ENCODE measurements at regions not wholly inside any gene's neighbourhood (a gene's known extent, or its start where the extent isn't known, plus 50 kb on each side); places are given as distances from the start of the nearest gene placed in this dataset.

DNA sequence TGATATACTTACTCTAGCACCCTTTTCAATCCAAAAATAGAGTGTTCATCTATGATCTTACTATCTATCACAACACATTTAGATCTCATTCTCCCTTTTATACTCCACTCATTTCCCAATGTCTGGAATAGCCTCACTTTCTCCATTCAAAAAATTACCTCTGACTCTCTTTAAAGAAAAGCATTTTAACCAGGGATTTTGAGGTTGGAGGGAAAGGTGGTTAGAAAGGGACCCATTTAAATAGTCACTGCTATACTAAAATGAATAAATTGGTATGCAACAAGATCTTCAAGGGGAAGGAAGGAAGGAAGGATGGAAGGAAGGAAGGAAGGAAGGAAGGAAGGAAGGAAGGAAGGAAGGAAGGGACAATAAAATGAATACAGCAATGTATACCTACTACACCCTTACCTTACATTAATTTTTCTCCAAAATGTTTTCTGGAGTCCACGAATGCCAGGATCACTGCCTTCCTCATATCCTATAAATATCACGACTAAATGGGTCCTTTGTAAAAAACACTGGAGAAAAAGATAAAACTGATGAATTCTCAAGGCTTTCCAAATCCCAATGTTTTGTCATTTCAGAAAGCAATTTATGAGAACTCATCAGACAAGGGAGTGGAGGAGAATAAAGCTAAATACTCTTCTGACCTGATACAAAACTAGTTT, 202.7 kb downstream of the ZEB2 start:
- CTCF ChIA-PET = no interaction called here
- peaks cover 29% of the 10 kb centered on the region for H3K9me3 Mint-ChIP-seq
- no peak overlapping the region for H3K27ac Mint-ChIP-seq
- no peak overlapping the region for H3K4me3 Mint-ChIP-seq
- no peak for DNase-seq
- POLR2A ChIA-PET = no interaction called here
- no peaks in the 10 kb centered on the region for H3K27me3 Mint-ChIP-seq
- H3K36me3 Mint-ChIP-seq (ENCODE audit: low read depth) = peaks cover 72% of the 10 kb centered on the region
- H3K4me1 Mint-ChIP-seq = peaks cover 22% of the 10 kb centered on the region

DNA sequence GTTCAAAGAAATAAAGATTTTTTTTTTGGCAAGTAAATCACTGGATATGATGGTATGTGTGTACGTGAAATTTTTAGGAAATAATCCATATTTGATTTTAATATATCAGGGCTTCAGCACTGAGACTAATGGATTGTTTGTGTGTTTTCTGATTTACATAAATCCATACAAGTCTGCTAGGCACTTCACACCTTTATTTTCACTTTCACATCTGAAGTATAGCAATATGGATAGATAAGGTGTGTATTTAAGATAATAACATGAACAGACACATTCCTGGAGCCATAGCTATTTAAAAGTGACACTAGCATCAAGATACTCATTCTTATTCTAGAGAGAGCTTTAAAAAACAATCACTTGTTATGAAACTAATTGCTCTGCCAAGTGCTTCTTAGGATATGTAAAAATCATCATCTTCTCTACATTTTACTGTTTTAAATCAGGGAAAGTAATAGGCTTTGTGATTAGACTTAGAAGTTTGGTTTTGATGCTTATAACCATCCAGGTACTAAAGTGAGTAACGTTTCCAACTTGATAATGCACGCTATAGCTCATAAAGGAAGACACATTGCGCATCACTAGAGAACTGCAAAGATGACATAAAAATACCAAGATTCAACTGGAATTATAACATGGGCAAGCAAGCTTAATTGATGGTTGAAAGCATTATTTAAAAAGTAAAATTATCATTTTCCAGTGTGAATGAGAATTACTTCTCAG, 208.9 kb downstream of the ZEB2 start:
- ChIA-PET POLR2A (interaction anchor here (1.3 to 2.2 kb wide), 3 partner anchors 9 to 21 kb away, joined by 5 to 8 read pairs (median 6); a partner anchor contains a TSS), CTCF (interaction anchor here (0.6 to 1.3 kb wide), 2 partner anchors 10 to 172 kb away, joined by 4 read pairs; no protein-coding TSS in a partner anchor)

DNA sequence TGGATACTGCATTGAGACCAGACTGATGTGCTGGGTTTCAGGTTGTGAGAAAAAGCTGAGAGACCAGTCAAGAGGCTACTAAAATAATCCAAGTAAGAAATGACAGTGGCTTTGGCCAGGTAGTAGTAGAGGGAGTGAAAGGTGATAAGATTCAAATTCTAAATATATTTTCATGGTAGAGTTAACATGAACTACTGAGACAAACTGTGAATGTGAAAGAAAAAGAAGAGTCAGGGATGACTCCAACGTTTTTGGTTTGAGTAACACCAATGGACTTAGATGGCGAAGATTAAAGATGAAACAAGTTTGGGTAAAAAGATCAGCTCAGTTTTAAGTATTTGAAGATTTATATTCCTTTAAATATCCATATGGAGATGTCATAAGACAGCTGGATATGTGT, 209.4 kb downstream of the ZEB2 start:
- H3K27ac Mint-ChIP-seq = no peak overlapping the region
- CTCF ChIA-PET = interaction anchor here (0.6 to 1.3 kb wide), 2 partner anchors 11 to 173 kb away, joined by 4 read pairs; no protein-coding TSS in a partner anchor
- H3K36me3 Mint-ChIP-seq (ENCODE audit: low read depth) = peaks cover 59% of the 10 kb centered on the region
- DNase-seq = no peak
- peaks cover 25% of the 10 kb centered on the region for H3K9me3 Mint-ChIP-seq
- H3K4me1 Mint-ChIP-seq = peaks cover 23% of the 10 kb centered on the region
- no peak overlapping the region for H3K4me3 Mint-ChIP-seq
- H3K27me3 Mint-ChIP-seq = no peaks in the 10 kb centered on the region
- POLR2A ChIA-PET = interaction anchor here (1.3 to 2.2 kb wide), 3 partner anchors 9 to 21 kb away, joined by 5 to 8 read pairs (median 6); a partner anchor contains a TSS

More for the DNA sequence above, 208.9 kb downstream of the ZEB2 start:
- no peak for DNase-seq
- H3K9me3 Mint-ChIP-seq = peaks cover 29% of the 10 kb centered on the region
- H3K36me3 Mint-ChIP-seq (ENCODE audit: low read depth) = peaks cover 60% of the 10 kb centered on the region
- no peak overlapping the region for H3K27ac Mint-ChIP-seq
- H3K4me3 Mint-ChIP-seq = no peak overlapping the region
- no peaks in the 10 kb centered on the region for H3K27me3 Mint-ChIP-seq
- peaks cover 23% of the 10 kb centered on the region for H3K4me1 Mint-ChIP-seq

- CTCF ChIA-PET = interaction anchor here (0.7 kb wide), 1 partner anchor 21 kb away, joined by 3 read pairs; no protein-coding TSS in a partner anchor
These were observed 212.2 kb downstream of the ZEB2 start for GRCh38 chr2:144307711-144308110.

DNA sequence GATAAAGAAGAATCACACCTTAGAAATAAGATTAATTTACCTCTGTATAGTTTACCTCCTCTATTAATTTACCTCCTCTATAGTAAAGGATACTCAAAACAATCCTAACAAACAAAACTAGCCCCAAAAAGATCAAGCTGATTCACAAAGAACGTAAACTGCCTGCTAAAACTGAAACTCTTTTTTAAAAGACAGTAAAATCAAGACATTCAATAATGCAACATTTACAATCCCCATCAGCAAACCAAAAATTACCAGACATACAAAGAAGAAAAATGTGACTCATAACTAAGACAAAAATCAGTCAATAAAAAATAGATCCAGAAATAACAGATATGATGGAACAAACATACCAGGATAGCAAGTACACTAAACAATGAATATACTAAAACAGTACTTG, 215.7 kb downstream of the ZEB2 start:
- ChIA-PET CTCF (interaction anchor here (0.6 kb wide), 1 partner anchor 1511 kb away, joined by 3 read pairs; no protein-coding TSS in a partner anchor), POLR2A (no interaction called here)
- no peak for DNase-seq
- peaks cover 30% of the 10 kb centered on the region for H3K36me3 Mint-ChIP-seq (ENCODE audit: low read depth)
- peaks cover 10% of the 10 kb centered on the region for H3K4me1 Mint-ChIP-seq
- no peak overlapping the region for H3K27ac Mint-ChIP-seq
- no peaks in the 10 kb centered on the region for H3K27me3 Mint-ChIP-seq
- H3K9me3 Mint-ChIP-seq = peaks cover 8% of the 10 kb centered on the region
- H3K4me3 Mint-ChIP-seq = no peak overlapping the region

More at GRCh38 chr2:144307711-144308110, 212.2 kb downstream of the ZEB2 start:
- Mint-ChIP-seq H3K27ac (no peak overlapping the region), H3K4me3 (no peak overlapping the region), H3K9me3 (peaks cover 14% of the 10 kb centered on the region), H3K27me3 (no peaks in the 10 kb centered on the region), H3K4me1 (peaks cover 31% of the 10 kb centered on the region), H3K36me3 (ENCODE audit: low read depth) (peaks cover 50% of the 10 kb centered on the region)
- POLR2A ChIA-PET = no interaction called here
- DNase-seq = no peak

DNA sequence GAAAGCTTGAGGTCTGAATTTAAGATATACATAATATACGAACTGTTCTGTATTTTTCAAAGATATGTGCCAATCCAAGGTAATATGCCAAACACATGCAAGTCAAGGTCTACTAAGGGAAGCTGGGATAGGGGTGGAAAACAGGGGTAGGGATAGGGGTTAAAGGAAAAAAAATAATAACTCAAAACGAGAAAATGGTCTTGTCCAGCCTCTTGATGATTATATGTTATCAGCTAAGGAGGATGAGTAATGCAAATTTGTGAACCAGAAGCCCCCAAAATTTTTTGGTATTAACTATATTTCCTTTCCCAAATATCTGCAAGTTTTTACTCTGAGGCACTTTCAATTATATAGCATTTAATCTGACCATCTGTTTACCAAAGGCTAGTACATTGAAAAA, 219.3 kb downstream of the ZEB2 start:
- ChIA-PET POLR2A (interaction anchor here (0.6 kb wide), 1 partner anchor 14 kb away, joined by 3 read pairs; no protein-coding TSS in a partner anchor), CTCF (no interaction called here)
- Mint-ChIP-seq H3K4me1 (peaks cover 8% of the 10 kb centered on the region), H3K27me3 (no peaks in the 10 kb centered on the region), H3K36me3 (ENCODE audit: low read depth) (peaks cover 16% of the 10 kb centered on the region), H3K27ac (no peak overlapping the region), H3K4me3 (no peak overlapping the region), H3K9me3 (peaks cover 9% of the 10 kb centered on the region)
- DNase-seq = no peak

- peaks cover 28% of the 10 kb centered on the region for H3K36me3 Mint-ChIP-seq (ENCODE audit: low read depth)
- CTCF ChIA-PET = no interaction called here
- no peak overlapping the region for H3K4me3 Mint-ChIP-seq
- H3K4me1 Mint-ChIP-seq = no peaks in the 10 kb centered on the region
- H3K27ac Mint-ChIP-seq = no peak overlapping the region
- no peak for DNase-seq
- POLR2A ChIA-PET = no interaction called here
- H3K9me3 Mint-ChIP-seq = peaks cover 5% of the 10 kb centered on the region
- H3K27me3 Mint-ChIP-seq = no peaks in the 10 kb centered on the region
These were observed 229.6 kb downstream of the ZEB2 start for GRCh38 chr2:144290276-144290675.

- no peak overlapping the region for H3K27ac Mint-ChIP-seq
These were observed 231.5 kb downstream of the ZEB2 start for GRCh38 chr2:144288438-144288837.

DNA sequence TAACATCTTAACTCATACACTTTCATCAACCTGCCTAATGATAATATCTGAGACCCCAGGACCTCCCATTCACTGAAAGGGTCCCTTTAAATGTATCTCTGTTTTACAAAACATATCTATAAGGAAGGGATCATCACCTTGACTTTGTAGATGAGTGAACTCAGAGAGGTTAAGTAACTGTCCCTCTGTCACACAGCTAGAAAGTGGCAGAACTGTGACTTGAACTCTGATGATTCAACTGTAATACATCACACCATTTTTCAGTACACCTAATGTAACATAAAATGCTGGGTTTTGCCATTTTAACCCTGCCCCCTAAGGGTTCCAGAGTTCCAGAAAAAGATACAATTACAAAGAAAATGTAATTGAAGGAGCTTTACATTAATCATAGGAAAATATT, 234.6 kb downstream of the ZEB2 start:
- ChIA-PET POLR2A (no interaction called here), CTCF (no interaction called here)
- no peak overlapping the region for H3K4me3 Mint-ChIP-seq
- H3K4me1 Mint-ChIP-seq = peaks cover 1% of the 10 kb centered on the region
- H3K27me3 Mint-ChIP-seq = no peaks in the 10 kb centered on the region
- no peak for DNase-seq
- H3K36me3 Mint-ChIP-seq (ENCODE audit: low read depth) = peaks cover 13% of the 10 kb centered on the region
- peaks cover 2% of the 10 kb centered on the region for H3K9me3 Mint-ChIP-seq
- H3K27ac Mint-ChIP-seq = no peak overlapping the region

More at GRCh38 chr2:144288438-144288837, 231.5 kb downstream of the ZEB2 start:
- no peak for DNase-seq
- ChIA-PET POLR2A (no interaction called here), CTCF (interaction anchor here (1.1 kb wide), 1 partner anchor 9 kb away, joined by 3 read pairs; no protein-coding TSS in a partner anchor)
- Mint-ChIP-seq H3K4me3 (no peak overlapping the region), H3K9me3 (peaks cover 5% of the 10 kb centered on the region), H3K27me3 (no peaks in the 10 kb centered on the region), H3K36me3 (ENCODE audit: low read depth) (peaks cover 22% of the 10 kb centered on the region), H3K4me1 (no peaks in the 10 kb centered on the region)

DNA sequence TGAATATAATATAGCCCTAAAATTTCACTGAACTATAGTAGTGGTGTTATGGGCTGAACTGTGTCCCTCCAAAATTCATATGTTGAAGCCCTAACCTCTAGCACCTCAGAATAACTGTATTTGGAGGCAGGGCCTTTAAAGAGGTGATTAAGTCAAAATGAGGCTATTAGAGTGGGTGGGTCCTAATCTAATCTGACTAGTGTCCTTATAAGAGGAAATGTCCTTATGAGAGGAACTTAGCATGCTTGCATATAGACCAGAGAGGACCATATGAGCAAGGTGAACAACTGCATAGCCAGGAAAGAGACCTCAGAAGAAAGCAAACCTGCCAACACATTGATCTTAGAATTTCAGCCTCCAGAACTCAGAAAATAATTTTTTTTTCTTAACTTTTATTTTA, 238.4 kb downstream of the ZEB2 start:
- ChIA-PET POLR2A (no interaction called here), CTCF (no interaction called here)
- no peak overlapping the region for H3K27ac Mint-ChIP-seq
- H3K36me3 Mint-ChIP-seq (ENCODE audit: low read depth) = peaks cover 3% of the 10 kb centered on the region
- peaks cover 16% of the 10 kb centered on the region for H3K4me1 Mint-ChIP-seq
- H3K9me3 Mint-ChIP-seq = no peaks in the 10 kb centered on the region
- no peak for DNase-seq
- H3K27me3 Mint-ChIP-seq = no peaks in the 10 kb centered on the region
- no peak overlapping the region for H3K4me3 Mint-ChIP-seq

- peaks cover 3% of the 10 kb centered on the region for H3K36me3 Mint-ChIP-seq (ENCODE audit: low read depth)
- ChIA-PET POLR2A (no interaction called here), CTCF (interaction anchor here (0.8 kb wide), 1 partner anchor 9 kb away, joined by 3 read pairs; no protein-coding TSS in a partner anchor)
- H3K9me3 Mint-ChIP-seq = no peaks in the 10 kb centered on the region
- H3K27ac Mint-ChIP-seq = no peak overlapping the region
- DNase-seq = no peak
- peaks cover 16% of the 10 kb centered on the region for H3K4me1 Mint-ChIP-seq
- H3K4me3 Mint-ChIP-seq = no peak overlapping the region
- H3K27me3 Mint-ChIP-seq = no peaks in the 10 kb centered on the region
These were observed 239.9 kb downstream of the ZEB2 start for GRCh38 chr2:144280009-144280408.

GRCh38 chr2:144279165-144279564, 240.8 kb downstream of the ZEB2 start:
- no peak for DNase-seq
- H3K27me3 Mint-ChIP-seq = no peaks in the 10 kb centered on the region
- H3K4me3 Mint-ChIP-seq = no peak overlapping the region
- H3K4me1 Mint-ChIP-seq = peaks cover 16% of the 10 kb centered on the region
- H3K9me3 Mint-ChIP-seq = no peaks in the 10 kb centered on the region
- peaks cover 3% of the 10 kb centered on the region for H3K36me3 Mint-ChIP-seq (ENCODE audit: low read depth)
- ChIA-PET CTCF (interaction anchor here (0.6 to 0.7 kb wide), 2 partner anchors 128 to 476 kb away, joined by 3 to 4 read pairs; no protein-coding TSS in a partner anchor), POLR2A (no interaction called here)
- no peak overlapping the region for H3K27ac Mint-ChIP-seq

DNA sequence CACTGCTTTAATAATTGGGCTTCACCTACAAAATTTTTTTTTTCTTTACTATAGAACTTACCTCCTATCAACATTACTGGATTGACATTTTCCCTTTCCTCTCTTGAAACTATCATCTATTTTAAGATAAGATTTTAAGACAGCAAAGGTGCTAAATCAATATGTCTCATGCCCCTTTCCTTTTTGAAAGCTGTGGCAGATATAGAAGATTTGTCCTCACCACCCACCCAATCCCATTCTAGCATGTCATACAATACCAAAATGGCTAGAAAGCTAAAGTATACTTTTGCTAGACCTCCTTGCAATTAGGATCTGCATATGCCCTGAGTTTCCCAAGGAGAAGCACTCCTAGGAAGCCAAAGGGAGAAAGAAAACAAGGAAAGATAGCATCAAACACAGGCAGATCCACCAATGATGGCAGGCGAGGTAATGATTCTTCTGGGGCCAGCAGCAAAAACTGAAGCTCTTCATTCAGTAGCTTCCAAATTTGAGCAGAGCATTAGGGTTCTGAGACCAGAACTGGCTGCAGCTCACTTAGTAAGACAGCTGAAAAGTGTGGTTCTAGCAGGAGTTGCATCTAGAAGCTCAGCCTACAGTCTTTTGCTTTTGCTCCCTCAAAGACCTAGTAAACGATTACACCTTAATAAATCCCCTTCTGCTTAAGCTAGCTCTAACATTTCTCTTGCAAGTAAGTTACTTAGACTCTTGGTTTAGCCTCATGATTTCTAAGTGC, 242.1 kb downstream of the ZEB2 start:
- no peak overlapping the region for H3K4me3 Mint-ChIP-seq
- H3K4me1 Mint-ChIP-seq = peaks cover 16% of the 10 kb centered on the region
- DNase-seq = no peak
- ChIA-PET CTCF (no interaction called here), POLR2A (interaction anchor here (0.7 kb wide), 1 partner anchor 53 kb away, joined by 3 read pairs; no protein-coding TSS in a partner anchor)
- no peaks in the 10 kb centered on the region for H3K27me3 Mint-ChIP-seq
- no peaks in the 10 kb centered on the region for H3K9me3 Mint-ChIP-seq
- peaks cover 4% of the 10 kb centered on the region for H3K36me3 Mint-ChIP-seq (ENCODE audit: low read depth)
- H3K27ac Mint-ChIP-seq = no peak overlapping the region
